ENCODE measurements at regions not wholly inside any gene's neighbourhood (a gene's known extent, or its start where the extent isn't known, plus 50 kb on each side); places are given as distances from the start of the nearest gene placed in this dataset.

GRCh38 chr20:61044499-61044898 is 207.6 kb upstream of the CDH4 start:
- H2AFZ ChIP-seq (replicated peaks) = no peak overlapping the region
- no peaks in the 10 kb centered on the region for H3K4me1 ChIP-seq
- H3K4me3 Mint-ChIP-seq = no peak overlapping the region
- H3F3A ChIP-seq (ENCODE audit: low read depth) = no peaks in the 10 kb centered on the region
- no peaks in the 10 kb centered on the region for H3K4me1 Mint-ChIP-seq
- no peaks in the 10 kb centered on the region for H3K9me3 Mint-ChIP-seq
- H3K36me3 Mint-ChIP-seq = no peaks in the 10 kb centered on the region
- no peak overlapping the region for H3K9ac ChIP-seq
- H3K79me2 ChIP-seq (ENCODE audit: low read depth) = no peaks in the 10 kb centered on the region
- H3K27me3 ChIP-seq = peaks cover 5% of the 10 kb centered on the region
- H3K27ac Mint-ChIP-seq = no peak overlapping the region
- H3K27ac ChIP-seq = no peak overlapping the region
- H3K4me2 ChIP-seq = no peak overlapping the region
- no peaks in the 10 kb centered on the region for H3K9me3 ChIP-seq (ENCODE audit: low read depth)
- TF ChIP-seq, protein P1, sequence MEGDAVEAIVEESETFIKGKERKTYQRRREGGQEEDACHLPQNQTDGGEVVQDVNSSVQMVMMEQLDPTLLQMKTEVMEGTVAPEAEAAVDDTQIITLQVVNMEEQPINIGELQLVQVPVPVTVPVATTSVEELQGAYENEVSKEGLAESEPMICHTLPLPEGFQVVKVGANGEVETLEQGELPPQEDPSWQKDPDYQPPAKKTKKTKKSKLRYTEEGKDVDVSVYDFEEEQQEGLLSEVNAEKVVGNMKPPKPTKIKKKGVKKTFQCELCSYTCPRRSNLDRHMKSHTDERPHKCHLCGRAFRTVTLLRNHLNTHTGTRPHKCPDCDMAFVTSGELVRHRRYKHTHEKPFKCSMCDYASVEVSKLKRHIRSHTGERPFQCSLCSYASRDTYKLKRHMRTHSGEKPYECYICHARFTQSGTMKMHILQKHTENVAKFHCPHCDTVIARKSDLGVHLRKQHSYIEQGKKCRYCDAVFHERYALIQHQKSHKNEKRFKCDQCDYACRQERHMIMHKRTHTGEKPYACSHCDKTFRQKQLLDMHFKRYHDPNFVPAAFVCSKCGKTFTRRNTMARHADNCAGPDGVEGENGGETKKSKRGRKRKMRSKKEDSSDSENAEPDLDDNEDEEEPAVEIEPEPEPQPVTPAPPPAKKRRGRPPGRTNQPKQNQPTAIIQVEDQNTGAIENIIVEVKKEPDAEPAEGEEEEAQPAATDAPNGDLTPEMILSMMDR (IDR thresholded peaks at IDR 0.05) = peak; percentile 46
- no peak for TF ChIP-seq EZH2phosphoT487 (IDR thresholded peaks at IDR 0.05)
- H4K20me1 ChIP-seq (ENCODE audit: low read depth) = no peaks in the 10 kb centered on the region
- no peak overlapping the region for H3K4me3 ChIP-seq
- peaks cover 11% of the 10 kb centered on the region for H3K27me3 Mint-ChIP-seq (ENCODE audit: insufficient read depth, low read depth)
- peak; percentile 18 for DNase-seq (ENCODE audit: low spot score)
- H3K36me3 ChIP-seq = no peaks in the 10 kb centered on the region

GRCh38 chr20:61045091-61045490 is 207.0 kb upstream of the CDH4 start:
- Histone ChIP-seq H3F3A (ENCODE audit: low read depth) (no peaks in the 10 kb centered on the region), H3K9me3 (ENCODE audit: low read depth) (no peaks in the 10 kb centered on the region), H3K4me1 (no peaks in the 10 kb centered on the region), H2AFZ (replicated peaks) (no peak overlapping the region), H3K27me3 (peaks cover 5% of the 10 kb centered on the region), H3K27ac (no peak overlapping the region), H3K4me2 (no peak overlapping the region), H4K20me1 (ENCODE audit: low read depth) (no peaks in the 10 kb centered on the region), H3K9ac (no peak overlapping the region), H3K36me3 (no peaks in the 10 kb centered on the region), H3K4me3 (no peak overlapping the region), H3K79me2 (ENCODE audit: low read depth) (no peaks in the 10 kb centered on the region)
- Mint-ChIP-seq H3K27ac (no peak overlapping the region), H3K27me3 (ENCODE audit: insufficient read depth, low read depth) (peaks cover 11% of the 10 kb centered on the region), H3K9me3 (no peaks in the 10 kb centered on the region), H3K36me3 (no peaks in the 10 kb centered on the region), H3K4me1 (no peaks in the 10 kb centered on the region), H3K4me3 (no peak overlapping the region)
- DNase-seq (ENCODE audit: low spot score) = no peak
- TF ChIP-seq, protein P1 (IDR thresholded peaks at IDR 0.05) = no peak
- TF ChIP-seq EZH2phosphoT487 (IDR thresholded peaks at IDR 0.05) (no peak), EZH2 (IDR thresholded peaks at IDR 0.05) (no peak)

- Histone ChIP-seq H3K4me2 (no peak overlapping the region), H4K20me1 (ENCODE audit: low read depth) (no peaks in the 10 kb centered on the region), H3K9ac (no peak overlapping the region), H3K27ac (no peak overlapping the region), H3K4me3 (no peak overlapping the region), H3K4me1 (no peaks in the 10 kb centered on the region), H3K27me3 (peaks cover 5% of the 10 kb centered on the region), H3K9me3 (ENCODE audit: low read depth) (no peaks in the 10 kb centered on the region), H2AFZ (replicated peaks) (no peak overlapping the region), H3F3A (ENCODE audit: low read depth) (no peaks in the 10 kb centered on the region), H3K36me3 (no peaks in the 10 kb centered on the region), H3K79me2 (ENCODE audit: low read depth) (no peaks in the 10 kb centered on the region)
- no peak overlapping the region for H3K4me3 Mint-ChIP-seq
- H3K27ac Mint-ChIP-seq = no peak overlapping the region
- H3K36me3 Mint-ChIP-seq = no peaks in the 10 kb centered on the region
- no peaks in the 10 kb centered on the region for H3K9me3 Mint-ChIP-seq
- H3K4me1 Mint-ChIP-seq = no peaks in the 10 kb centered on the region
- TF ChIP-seq EZH2phosphoT487 (IDR thresholded peaks at IDR 0.05) (no peak), EZH2 (IDR thresholded peaks at IDR 0.05) (no peak)
- TF ChIP-seq, protein P1 (IDR thresholded peaks at IDR 0.05) = no peak
- peaks cover 11% of the 10 kb centered on the region for H3K27me3 Mint-ChIP-seq (ENCODE audit: insufficient read depth, low read depth)
- DNase-seq (ENCODE audit: low spot score) = peak; percentile 47
These were observed 206.0 kb upstream of the CDH4 start for GRCh38 chr20:61045876-61046585.
